Fibroblast of villous mesenchyme (primary cell): ENCODE measurements at regions not wholly inside any gene's neighbourhood (a gene's known extent, or its start where the extent isn't known, plus 50 kb on each side); places are given as distances from the start of the nearest gene placed in this dataset.

ENCODE experiments used
- DNase-seq: peaks from one replicate; pipeline ENCODE4 v3.0.0-alpha.2; 2010; ENCODE audit warnings: low read depth
- H3K4me3 ChIP-seq: 2 replicates; pipeline ENCODE4 v1.5.1; 2011; ENCODE audit warnings: low read depth, mild to moderate bottlenecking, low read length
- TF ChIP-seq, protein P1 (sequence below): IDR thresholded peaks from 2 replicates; pipeline ENCODE4 v1.5.1; 2012; ENCODE audit warnings: low read depth, mild to moderate bottlenecking, low read length; ENCODE audit not compliant: insufficient read depth

DNA sequence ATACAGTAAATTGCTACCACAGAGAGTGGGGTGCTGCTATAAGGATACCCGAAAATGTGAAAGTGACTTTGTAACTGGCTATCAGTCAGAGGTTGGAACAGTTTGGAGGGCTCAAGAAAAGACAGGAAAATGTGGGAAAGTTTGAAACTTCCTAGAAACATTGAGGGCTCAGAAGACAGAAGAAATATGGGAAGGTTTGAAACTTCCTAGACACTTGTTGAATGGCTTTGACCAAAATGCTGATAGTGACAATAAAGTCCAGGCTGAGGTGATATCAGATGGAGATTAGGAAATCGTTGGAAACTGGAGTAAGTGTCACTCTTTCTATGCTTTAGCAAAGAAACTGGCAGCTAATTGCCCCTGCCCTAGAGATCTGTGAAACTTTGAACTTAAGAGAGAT is 1158.6 kb upstream of the CDH6 start:
- TF ChIP-seq, protein P1, sequence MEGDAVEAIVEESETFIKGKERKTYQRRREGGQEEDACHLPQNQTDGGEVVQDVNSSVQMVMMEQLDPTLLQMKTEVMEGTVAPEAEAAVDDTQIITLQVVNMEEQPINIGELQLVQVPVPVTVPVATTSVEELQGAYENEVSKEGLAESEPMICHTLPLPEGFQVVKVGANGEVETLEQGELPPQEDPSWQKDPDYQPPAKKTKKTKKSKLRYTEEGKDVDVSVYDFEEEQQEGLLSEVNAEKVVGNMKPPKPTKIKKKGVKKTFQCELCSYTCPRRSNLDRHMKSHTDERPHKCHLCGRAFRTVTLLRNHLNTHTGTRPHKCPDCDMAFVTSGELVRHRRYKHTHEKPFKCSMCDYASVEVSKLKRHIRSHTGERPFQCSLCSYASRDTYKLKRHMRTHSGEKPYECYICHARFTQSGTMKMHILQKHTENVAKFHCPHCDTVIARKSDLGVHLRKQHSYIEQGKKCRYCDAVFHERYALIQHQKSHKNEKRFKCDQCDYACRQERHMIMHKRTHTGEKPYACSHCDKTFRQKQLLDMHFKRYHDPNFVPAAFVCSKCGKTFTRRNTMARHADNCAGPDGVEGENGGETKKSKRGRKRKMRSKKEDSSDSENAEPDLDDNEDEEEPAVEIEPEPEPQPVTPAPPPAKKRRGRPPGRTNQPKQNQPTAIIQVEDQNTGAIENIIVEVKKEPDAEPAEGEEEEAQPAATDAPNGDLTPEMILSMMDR, result no peak
- H3K4me3 ChIP-seq, result no peak overlapping the region
- no peak for DNase-seq

DNA sequence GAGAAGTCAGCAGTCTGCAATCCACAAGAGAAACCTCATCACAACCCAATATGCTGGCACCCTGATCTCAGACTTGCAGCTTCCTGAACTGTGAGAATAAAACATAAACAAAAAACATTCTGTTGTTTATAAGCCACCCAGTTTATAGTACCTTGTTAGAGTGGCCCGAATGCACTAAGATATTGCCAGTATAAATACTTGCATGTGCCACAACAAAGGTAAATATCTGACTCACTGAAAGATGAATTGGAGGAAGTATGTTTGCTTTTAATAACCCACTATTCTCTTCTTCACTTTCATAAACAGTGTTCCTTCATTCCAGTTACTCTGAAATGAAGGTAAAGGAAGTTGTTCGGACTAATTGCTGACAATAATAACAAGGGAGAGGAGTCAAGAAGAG is 1163.4 kb upstream of the CDH6 start:
- no peak overlapping the region for H3K4me3 ChIP-seq
- TF ChIP-seq, protein P1, result no peak
- no peak for DNase-seq

DNA sequence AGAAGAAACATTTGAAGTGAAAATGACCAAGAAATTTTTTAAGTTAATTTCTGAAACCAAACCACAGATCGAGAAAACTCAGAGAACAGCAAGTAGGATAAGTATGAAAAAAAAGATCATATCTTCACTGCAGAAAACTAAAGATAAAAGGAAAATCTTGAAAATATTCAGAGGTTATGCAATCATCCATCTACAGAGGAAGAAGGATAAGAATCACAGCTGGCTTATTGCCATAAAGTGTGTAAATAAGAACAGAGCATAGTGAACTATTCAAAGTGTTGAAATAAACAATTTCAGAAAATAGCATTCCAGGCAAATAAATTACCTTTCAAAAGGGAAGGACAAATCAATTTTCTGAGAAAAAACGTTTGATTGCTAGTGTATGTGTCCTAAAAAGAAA is 1191.7 kb upstream of the CDH6 start:
- H3K4me3 ChIP-seq, result no peak overlapping the region
- TF ChIP-seq, protein P1, result no peak
- DNase-seq, result no peak

DNA sequence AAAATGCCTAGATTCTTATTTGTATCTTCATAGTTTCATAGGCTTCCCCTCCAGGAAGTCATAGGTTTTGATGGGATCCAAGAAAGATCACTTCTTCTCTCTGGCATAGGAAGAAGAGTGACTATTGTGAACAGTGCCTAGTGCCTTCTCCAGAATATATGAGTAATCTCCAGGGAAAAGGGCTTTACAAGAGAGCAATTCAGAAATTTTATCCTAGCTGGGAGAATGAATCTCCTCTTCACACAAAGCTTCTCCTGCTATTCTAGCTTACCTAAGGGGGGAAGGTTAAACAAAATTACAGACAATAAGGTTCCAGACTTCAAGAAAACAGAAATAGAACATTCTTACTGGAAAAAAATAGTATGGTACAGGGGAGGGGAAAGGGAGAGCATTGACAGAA is 1193.3 kb upstream of the CDH6 start:
- H3K4me3 ChIP-seq, result no peak overlapping the region
- TF ChIP-seq, protein P1, result no peak
- DNase-seq, result no peak

DNA sequence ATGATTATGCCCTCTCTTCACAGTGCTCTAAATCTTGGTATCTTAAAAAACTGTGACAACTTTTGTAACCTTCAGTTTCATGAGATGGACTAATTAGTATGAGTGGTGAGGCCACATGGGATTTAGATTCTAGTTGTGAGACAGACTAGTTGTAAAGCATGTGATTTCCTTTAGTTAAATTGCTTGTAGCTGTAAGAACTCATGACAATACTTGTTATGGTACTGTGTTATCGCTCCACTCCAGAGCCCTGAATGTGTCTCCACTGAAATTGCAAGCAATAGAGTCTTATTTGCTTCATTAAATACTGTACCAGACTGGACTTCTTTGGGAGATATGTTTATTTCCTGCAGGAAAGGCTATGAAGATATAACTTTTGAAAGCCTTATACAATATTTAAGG is 1198.3 kb upstream of the CDH6 start:
- TF ChIP-seq, protein P1, result no peak
- H3K4me3 ChIP-seq, result no peak overlapping the region
- DNase-seq, result no peak

DNA sequence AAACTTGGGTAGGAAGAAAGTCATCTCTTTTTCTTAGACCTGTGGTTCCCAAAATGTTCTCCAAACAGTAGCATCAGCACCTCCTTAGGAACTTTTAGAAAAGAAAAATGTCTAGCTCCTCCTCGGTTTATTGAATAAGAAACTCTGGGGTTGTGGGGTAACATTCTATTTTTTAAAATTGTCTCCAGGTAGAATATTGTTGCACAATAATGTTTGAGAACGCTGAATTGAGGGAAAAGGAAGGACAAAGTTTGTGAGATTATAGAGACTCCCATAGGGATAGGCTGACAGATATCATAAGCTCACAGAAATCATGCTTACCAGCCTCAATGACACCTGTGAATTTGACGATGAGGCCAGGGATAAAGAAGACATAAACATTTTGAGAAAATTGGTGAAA is 1199.0 kb upstream of the CDH6 start:
- no peak for DNase-seq
- TF ChIP-seq, protein P1, result no peak
- H3K4me3 ChIP-seq, result no peak overlapping the region

DNA sequence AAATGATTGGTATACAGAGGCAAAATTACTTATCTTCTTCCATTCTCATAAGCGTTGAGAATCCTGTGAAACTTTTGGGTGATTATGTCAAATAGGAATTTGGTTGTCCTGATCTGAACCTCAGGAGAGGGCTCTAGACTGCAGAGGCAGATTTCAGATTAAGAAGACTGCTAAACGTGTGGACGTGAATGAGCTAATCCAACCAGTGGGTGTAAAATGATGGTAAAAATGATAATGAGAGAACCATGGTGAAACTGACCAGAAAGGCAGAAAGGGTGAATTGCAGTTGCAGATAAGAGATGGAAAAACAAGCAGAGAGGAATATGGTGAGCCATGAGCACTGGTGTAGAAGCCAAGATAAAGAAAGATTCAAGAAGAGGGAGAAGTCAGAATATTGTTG is 1200.2 kb upstream of the CDH6 start:
- DNase-seq, result no peak
- no peak overlapping the region for H3K4me3 ChIP-seq
- TF ChIP-seq, protein P1, result no peak
